Keratinocyte (primary cell): ENCODE measurements at regions not wholly inside any gene's neighbourhood (a gene's known extent, or its start where the extent isn't known, plus 50 kb on each side); places are given as distances from the start of the nearest gene placed in this dataset.
A peak's percentile ranks its signal among the peaks of the same experiment; 100 is the strongest.

Experiments
- DNase-seq: peaks from one replicate; pipeline ENCODE4 v3.0.0-alpha.2; 2011; ENCODE audit warnings: low read depth, missing footprints, low spot score
- FAIRE-seq: peaks from 2 replicates; lab custom pipeline; 2011; peaks lifted over from hg19 to GRCh38; lab: Jason Lieb, UNC
- H2AFZ ChIP-seq: 2 replicates; pipeline ENCODE4 v1.6.0; 2012; ENCODE audit warnings: low read length, control low read depth, inconsistent platforms; ENCODE audit not compliant: control insufficient read depth
- H3K27ac ChIP-seq: 2 replicates; pipeline ENCODE4 v1.5.1; 2011; ENCODE audit warnings: low read length; ENCODE audit not compliant: control insufficient read depth, insufficient read depth
- H3K27me3 ChIP-seq: 3 replicates; pipeline ENCODE4 v1.6.0; 2011; ENCODE audit warnings: low read length; ENCODE audit not compliant: control insufficient read depth, insufficient read depth; ENCODE audit errors: extremely low read depth
- H3K36me3 ChIP-seq, 2 experiments: 2 replicates in 1 of 2; 3 replicates in 1 of 2; pipeline ENCODE4 v1.5.1; 2011; ENCODE audit warnings: low read length in 2 of 2, mild to moderate bottlenecking in 1 of 2; ENCODE audit not compliant: control insufficient read depth in 2 of 2, insufficient read depth in 2 of 2; ENCODE audit errors: extremely low read depth in 1 of 2
- H3K4me1 ChIP-seq: 3 replicates; pipeline ENCODE4 v1.5.1; 2011; ENCODE audit warnings: low read length; ENCODE audit not compliant: control insufficient read depth, insufficient read depth; ENCODE audit errors: extremely low read depth
- H3K4me2 ChIP-seq: 3 replicates; pipeline ENCODE4 v1.6.0; 2011; ENCODE audit warnings: low read depth, low read length; ENCODE audit not compliant: control insufficient read depth, insufficient read depth; ENCODE audit errors: extremely low read depth
- H3K4me3 ChIP-seq, 3 experiments: fragments of 200-600 bp in 1 of 3; sonication (generic) in 1 of 3; 2 replicates in 2 of 3; 3 replicates in 1 of 3; pipeline ENCODE4 v1.5.1; 2011 to 2016; ENCODE audit warnings: low read length in 3 of 3, mild to moderate bottlenecking in 3 of 3, control low read depth in 2 of 3, inconsistent platforms in 1 of 3, low read depth in 1 of 3, mixed read lengths in 1 of 3, mixed run types in 1 of 3, moderate library complexity in 1 of 3; ENCODE audit not compliant: control insufficient read depth in 2 of 3, insufficient read depth in 2 of 3; ENCODE audit errors: extremely low read depth in 1 of 3
- H3K79me2 ChIP-seq: 2 replicates; pipeline ENCODE4 v1.6.0; 2012; ENCODE audit warnings: low read length; ENCODE audit not compliant: control insufficient read depth, insufficient read depth
- H3K9ac ChIP-seq: 3 replicates; pipeline ENCODE4 v1.6.0; 2011; ENCODE audit warnings: low read length; ENCODE audit not compliant: control insufficient read depth, insufficient read depth; ENCODE audit errors: extremely low read depth
- H3K9me1 ChIP-seq: 3 replicates; pipeline ENCODE4 v1.6.0; 2011; ENCODE audit warnings: low read length; ENCODE audit not compliant: control insufficient read depth, insufficient read depth; ENCODE audit errors: extremely low read depth
- H3K9me3 ChIP-seq: 2 replicates; pipeline ENCODE4 v1.5.1; 2012; ENCODE audit warnings: low read depth, low read length; ENCODE audit not compliant: control insufficient read depth
- H4K20me1 ChIP-seq: 3 replicates; pipeline ENCODE4 v1.6.0; 2011; ENCODE audit warnings: low read length; ENCODE audit not compliant: control insufficient read depth, insufficient read depth; ENCODE audit errors: extremely low read depth
- CTCF ChIP-seq, 3 experiments: IDR thresholded peaks in 1 of 3; conservative IDR thresholded peaks in 1 of 3; optimal IDR thresholded peaks in 1 of 3; 2 replicates in 2 of 3; 3 replicates in 1 of 3; pipeline versions ENCODE3 to v1.5.1; 2011; ENCODE audit warnings: low read length in 3 of 3, mild to moderate bottlenecking in 3 of 3, moderate library complexity in 2 of 3, control low read depth in 1 of 3, inconsistent platforms in 1 of 3; ENCODE audit not compliant: insufficient read depth in 2 of 3; ENCODE audit errors: extremely low read depth in 1 of 3
- EZH2 ChIP-seq: IDR thresholded peaks from one replicate; pipeline ENCODE4 v1.6.1; 2012; ENCODE audit warnings: inconsistent platforms, mild to moderate bottlenecking, low read length, moderate library complexity
- dilution Hi-C: fragments of 300-500 bp; cut with MboI; formaldehyde crosslinking; loops from one replicate; pipeline ENCODE4 v1.7.0; 2020; ENCODE audit warnings: low sequenced_read_pairs; ENCODE audit not compliant: extremely low pct_ligation_motif_present

GRCh38 chr3:106004826-106005225, 136.0 kb upstream of the CBLB start:
- no peaks in the 10 kb centered on the region for H3K27me3 ChIP-seq
- H3K36me3 ChIP-seq = no peaks in the 10 kb centered on the region
- no peaks in the 10 kb centered on the region for H3K9me3 ChIP-seq
- dilution Hi-C loops = no loop called here
- H3K9ac ChIP-seq = peak overlapping the region; percentile 67
- no peak for TF ChIP-seq CTCF (optimal IDR thresholded peaks at IDR 0.05 in 1 of 3, IDR thresholded peaks at IDR 0.05 in 1 of 3, conservative IDR thresholded peaks at IDR 0.05 in 1 of 3; ENCODE audit: extremely low read depth in 1 of 3, insufficient read depth in 2 of 3, low read length in 3 of 3)
- no peak for TF ChIP-seq EZH2
- H3K4me1 ChIP-seq = peaks cover 23% of the 10 kb centered on the region
- peak overlapping the region; percentile 84 for H3K27ac ChIP-seq
- H4K20me1 ChIP-seq = no peaks in the 10 kb centered on the region
- H2AFZ ChIP-seq = no peak overlapping the region
- no peak overlapping the region for H3K4me3 ChIP-seq
- no peaks in the 10 kb centered on the region for H3K79me2 ChIP-seq
- no peaks in the 10 kb centered on the region for H3K9me1 ChIP-seq
- FAIRE-seq (no peak), DNase-seq (no peak)
- H3K4me2 ChIP-seq = peak overlapping the region; percentile 87

GRCh38 chr3:106006001-106006400, 137.2 kb upstream of the CBLB start:
- Histone ChIP-seq H3K27ac (peak overlapping the region; percentile 84), H3K36me3 (no peaks in the 10 kb centered on the region), H2AFZ (peak overlapping the region; percentile 20), H3K4me1 (peaks cover 23% of the 10 kb centered on the region), H3K9me1 (no peaks in the 10 kb centered on the region), H3K27me3 (no peaks in the 10 kb centered on the region), H3K4me2 (peak overlapping the region; percentile 22), H3K9me3 (no peaks in the 10 kb centered on the region), H3K4me3 (no peak overlapping the region), H3K9ac (no peak overlapping the region), H4K20me1 (no peaks in the 10 kb centered on the region), H3K79me2 (no peaks in the 10 kb centered on the region)
- dilution Hi-C loops = no loop called here
- DNase-seq = peak; percentile 90
- peak; percentile 83 for FAIRE-seq
- no peak for TF ChIP-seq EZH2
- no peak for TF ChIP-seq CTCF (optimal IDR thresholded peaks at IDR 0.05 in 1 of 3, IDR thresholded peaks at IDR 0.05 in 1 of 3, conservative IDR thresholded peaks at IDR 0.05 in 1 of 3; ENCODE audit: extremely low read depth in 1 of 3, insufficient read depth in 2 of 3, low read length in 3 of 3)
